Hindlimb muscle (tissue), 1 donor: ENCODE measurements at regions not wholly inside any gene's neighbourhood (a gene's known extent, or its start where the extent isn't known, plus 50 kb on each side); places are given as distances from the start of the nearest gene placed in this dataset.
A peak's percentile ranks its signal among the peaks of the same experiment; 100 is the strongest.
"Not testable (repeated sequence)": the region's sequence is repeated elsewhere in the genome, so short reads cannot be mapped to it uniquely, and the experiment has no call there.

ENCODE experiments used
- DNase-seq: peaks from one replicate; pipeline ENCODE4 v3.0.0-alpha.2; 2013

GRCh38 chr5:126124706-126125345, 298.4 kb upstream of the GRAMD2B start:
- no peak for DNase-seq

- DNase-seq: no peak
Measured at GRCh38 chr5:126125407-126125806, 297.8 kb upstream of the GRAMD2B start.

GRCh38 chr5:126126574-126126973, 296.6 kb upstream of the GRAMD2B start:
- no peak for DNase-seq

DNA sequence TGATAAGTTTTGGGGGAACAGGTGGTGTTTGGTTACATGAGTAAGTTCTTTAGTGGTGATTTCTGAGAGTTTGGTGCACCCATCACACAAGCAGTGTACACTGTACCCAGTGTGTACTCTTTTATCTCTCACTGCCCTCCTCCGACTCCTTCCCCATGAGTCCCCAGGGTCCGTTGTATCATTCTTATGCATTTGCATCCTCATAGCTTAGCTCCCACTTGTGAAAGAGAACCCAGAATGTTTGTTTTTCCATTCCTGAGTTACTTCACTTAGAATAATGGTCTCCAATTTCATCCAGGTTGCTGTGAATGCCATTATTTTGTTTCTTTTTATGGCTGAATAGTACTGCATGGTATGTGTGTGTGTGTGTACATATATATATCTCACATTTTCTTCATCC, 295.8 kb upstream of the GRAMD2B start:
- not testable (repeated sequence) for DNase-seq

DNA sequence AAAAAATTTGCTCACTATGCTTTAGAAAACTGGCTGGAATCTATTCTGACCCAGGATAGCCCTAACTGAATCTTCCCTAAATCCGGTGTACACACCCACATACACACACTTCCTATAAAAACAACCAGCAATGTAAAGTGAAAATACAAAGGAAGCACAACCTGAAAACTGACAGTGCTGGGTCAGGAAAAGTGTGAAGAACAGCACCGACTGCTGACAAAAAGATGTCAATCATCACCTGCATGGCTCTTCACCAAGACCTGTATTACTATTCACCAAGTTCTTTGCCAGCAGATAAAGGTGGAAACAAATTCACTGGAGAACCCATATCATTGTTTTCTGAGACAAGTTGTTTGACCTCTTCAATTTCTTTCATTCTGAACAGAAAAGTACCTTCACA, 293.8 kb upstream of the GRAMD2B start:
- no peak for DNase-seq

DNA sequence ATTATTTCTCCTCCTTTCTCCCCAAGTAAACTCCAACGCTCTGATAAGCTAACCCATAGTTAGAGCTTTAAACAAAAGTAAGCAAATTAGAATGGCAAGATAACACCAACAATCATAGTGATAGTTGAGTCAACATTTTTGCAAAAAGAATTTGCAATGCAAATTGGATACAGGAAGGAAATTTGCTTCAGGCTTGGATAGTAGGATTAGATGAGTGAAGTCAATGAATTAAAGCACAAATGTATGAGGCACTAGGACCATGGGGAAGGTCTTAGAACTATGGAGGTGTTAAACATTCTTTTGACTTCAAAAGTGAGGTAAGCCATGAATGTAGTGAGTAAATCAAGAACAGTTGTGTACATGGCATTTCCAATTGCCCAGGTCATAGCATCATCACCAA, 289.8 kb upstream of the GRAMD2B start:
- DNase-seq: no peak

- peak; percentile 21 for DNase-seq
Measured at GRCh38 chr5:126137891-126138280, 285.3 kb upstream of the GRAMD2B start.

GRCh38 chr5:126138281-126138931, 284.8 kb upstream of the GRAMD2B start:
- peak; percentile 29 for DNase-seq

DNA sequence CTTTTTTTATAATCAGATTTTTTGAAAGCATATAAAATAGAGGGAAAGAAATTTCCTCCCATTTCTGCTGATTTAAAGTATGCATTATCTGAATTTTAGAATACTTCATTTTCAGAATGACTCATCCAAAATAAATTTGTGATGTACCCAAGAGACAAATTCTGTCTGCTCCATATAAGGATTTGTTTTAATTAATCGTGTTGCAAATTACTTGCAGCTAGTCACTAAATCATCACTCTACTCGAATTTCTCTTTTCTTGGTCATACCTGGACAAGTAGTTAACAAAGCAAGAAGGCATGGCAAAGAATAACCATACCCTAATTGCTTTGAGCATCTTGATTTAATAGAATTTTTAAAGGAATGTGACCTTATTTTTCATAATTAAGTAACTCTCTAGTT, 284.1 kb upstream of the GRAMD2B start:
- no peak for DNase-seq

- DNase-seq: peak; percentile 9
Measured at GRCh38 chr5:126139773-126140172, 283.4 kb upstream of the GRAMD2B start.

GRCh38 chr5:126143622-126144021, 279.6 kb upstream of the GRAMD2B start:
- DNase-seq: no peak

DNA sequence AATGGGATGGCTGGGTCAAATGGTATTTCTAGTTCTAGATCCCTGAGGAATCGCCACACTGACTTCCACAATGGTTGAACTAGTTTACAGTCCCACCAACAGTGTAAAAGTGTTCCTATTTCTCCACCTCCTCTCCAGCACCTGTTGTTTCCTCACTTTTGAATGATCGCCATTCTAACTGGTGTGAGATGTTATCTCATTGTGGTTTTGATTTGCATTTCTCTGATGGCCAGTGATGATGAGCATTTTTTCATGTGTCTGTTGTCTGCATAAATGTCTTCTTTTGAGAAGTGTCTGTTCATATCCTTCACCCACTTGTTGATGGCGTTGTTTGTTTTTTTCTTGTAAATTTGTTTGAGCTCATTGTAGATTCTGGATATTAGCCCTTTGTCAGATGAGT, 272.9 kb upstream of the GRAMD2B start:
- DNase-seq: not testable (repeated sequence)

- not testable (repeated sequence) for DNase-seq
Measured at GRCh38 chr5:126155298-126155697, 267.9 kb upstream of the GRAMD2B start.

DNA sequence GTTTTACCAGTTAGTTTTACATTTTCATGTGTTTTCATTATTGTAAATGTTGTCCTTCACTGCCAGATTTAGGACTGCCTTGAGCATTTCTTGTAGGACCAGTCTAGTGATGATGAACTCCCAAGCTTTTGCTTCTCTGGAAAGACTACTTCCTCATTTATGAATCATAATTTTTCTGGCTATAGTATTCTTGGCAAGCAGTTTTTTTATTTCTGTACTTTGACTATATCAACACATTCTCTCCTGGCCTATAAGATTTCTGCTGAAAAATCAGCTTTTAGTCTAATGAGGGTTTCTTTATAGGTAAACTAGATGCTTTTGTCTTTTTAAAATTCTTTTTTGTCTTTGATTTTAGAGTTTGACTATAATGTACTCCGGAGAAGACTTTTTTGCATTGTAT, 256.8 kb upstream of the GRAMD2B start:
- no peak for DNase-seq

DNA sequence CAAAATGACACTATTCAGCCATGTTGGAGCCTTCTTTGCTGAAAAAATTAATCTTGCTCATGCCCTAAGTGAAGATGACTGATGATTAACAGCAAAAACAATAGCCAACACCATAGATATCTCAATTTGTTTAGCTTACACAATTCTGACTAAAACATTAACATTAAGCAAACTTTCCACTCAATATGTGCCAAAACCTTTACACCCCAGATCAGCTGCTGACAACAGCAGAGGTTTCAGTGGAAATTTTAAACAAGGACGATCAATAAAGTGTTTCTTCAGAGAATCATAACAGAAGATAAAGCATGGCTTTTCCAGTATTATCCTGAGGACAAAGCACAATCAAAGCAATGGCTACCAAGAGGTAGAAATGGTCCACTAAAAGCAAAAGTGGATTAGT, 254.4 kb upstream of the GRAMD2B start:
- no peak for DNase-seq

GRCh38 chr5:126171916-126172315, 251.3 kb upstream of the GRAMD2B start:
- no peak for DNase-seq

DNA sequence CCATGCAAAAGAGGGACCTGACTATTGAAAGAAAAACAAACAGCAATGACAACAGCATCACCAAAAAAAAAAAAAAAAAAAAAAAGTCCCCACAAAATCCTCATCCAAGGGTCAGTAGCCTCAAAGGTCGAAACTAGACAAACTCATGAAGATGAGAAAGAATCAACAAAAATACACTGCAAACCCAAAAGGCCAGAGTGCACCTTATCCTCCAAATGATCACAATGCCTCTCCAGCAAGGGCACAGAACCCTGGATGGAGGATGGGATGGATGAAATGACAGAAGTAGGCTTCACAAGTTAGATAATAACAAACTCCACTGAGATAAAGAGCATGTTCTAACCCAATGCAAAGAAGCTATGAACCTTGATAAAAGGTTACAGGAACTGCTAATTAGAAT, 250.4 kb upstream of the GRAMD2B start:
- DNase-seq: no peak

GRCh38 chr5:126178521-126178920, 244.7 kb upstream of the GRAMD2B start:
- peak; percentile 77 for DNase-seq

GRCh38 chr5:126182971-126183695, 240.1 kb upstream of the GRAMD2B start:
- peak; percentile 38 for DNase-seq

DNA sequence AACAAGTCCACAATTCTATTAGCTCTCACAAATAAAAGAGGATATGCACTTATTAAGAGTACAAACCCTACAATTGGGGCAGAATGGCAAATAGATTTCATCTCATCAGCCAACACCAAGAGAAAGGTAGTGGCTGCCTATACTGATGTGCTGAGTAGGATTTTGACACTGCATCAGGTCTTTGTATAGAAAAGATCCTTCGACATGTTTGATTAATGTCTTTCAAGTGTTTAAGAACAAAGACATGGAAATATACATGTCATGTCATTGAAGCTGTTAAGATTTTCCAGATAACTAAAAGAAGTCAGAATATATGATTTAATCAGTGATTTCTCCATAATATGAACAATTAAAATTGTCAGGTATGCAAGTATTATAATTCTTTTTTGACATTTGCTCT, 238.7 kb upstream of the GRAMD2B start:
- no peak for DNase-seq

DNA sequence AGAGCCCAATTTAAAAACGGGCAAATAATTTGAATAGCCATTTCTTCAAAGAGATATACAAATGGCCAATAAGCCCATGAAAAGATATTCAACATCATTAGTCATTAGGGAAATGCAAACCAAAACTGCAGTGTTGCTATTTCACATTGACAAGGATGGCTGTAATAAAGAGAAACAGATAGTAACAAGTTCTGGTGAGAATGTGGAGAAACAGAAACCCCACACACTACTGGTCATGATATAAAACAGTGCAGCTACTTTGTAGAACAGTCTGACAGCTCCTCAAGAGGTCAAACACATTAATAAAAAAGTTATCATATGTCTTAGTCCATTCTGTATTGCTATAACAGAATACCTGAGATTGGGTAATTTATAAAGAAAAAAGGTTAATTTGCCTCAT, 237.0 kb upstream of the GRAMD2B start:
- DNase-seq: no peak

GRCh38 chr5:126188804-126189203, 234.4 kb upstream of the GRAMD2B start:
- no peak for DNase-seq

GRCh38 chr5:126189231-126189630, 234.0 kb upstream of the GRAMD2B start:
- no peak for DNase-seq

DNA sequence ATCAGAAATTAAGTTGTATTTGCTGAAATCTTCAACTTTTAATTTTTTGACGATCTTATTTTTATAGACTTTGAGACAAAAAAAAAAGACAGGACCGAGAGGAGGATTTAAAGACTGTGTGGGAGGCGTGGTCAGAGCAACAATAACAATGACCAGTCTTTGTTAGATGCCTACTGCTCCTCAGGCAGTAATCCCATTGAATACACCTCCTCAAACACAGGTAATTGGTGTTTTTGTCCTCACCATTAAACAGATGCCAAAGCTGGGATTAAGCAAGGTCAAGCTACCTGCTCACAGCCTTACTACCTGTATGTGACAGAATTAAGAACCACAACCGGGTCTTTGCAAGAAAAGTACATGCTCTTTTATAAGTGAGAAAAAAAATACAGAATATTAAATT, 233.3 kb upstream of the GRAMD2B start:
- no peak for DNase-seq
